Calu3 (cell line): ENCODE measurements at regions not wholly inside any gene's neighbourhood (a gene's known extent, or its start where the extent isn't known, plus 50 kb on each side); places are given as distances from the start of the nearest gene placed in this dataset.

ENCODE experiments used
- BruUV-seq: library from RNA; stranded (reverse); fragments of 400-500 nt; replicated peaks from 2 replicates; lab custom pipeline; 2021; lab: Mats Ljungman, UMichigan
- CTCF ChIA-PET: fragments of 300-600 bp; sonication (Branson Sonifier 250); formaldehyde crosslinking; loops from one replicate; lab custom pipeline; 2022; ENCODE audit warnings: antibody characterized with exemption; lab: Charles Lee
- DNase-seq: peaks from one replicate; pipeline ENCODE4 v3.0.0; 2022
- H3K27ac Mint-ChIP-seq: one replicate; pipeline ENCODE4 v1.8.0; 2022; ENCODE audit warnings: mixed read lengths; ENCODE audit not compliant: unreplicated experiment
- H3K27me3 Mint-ChIP-seq: one replicate; pipeline ENCODE4 v1.8.0; 2022; ENCODE audit warnings: mixed read lengths; ENCODE audit not compliant: unreplicated experiment
- H3K36me3 Mint-ChIP-seq: one replicate; pipeline ENCODE4 v1.8.0; 2022; ENCODE audit warnings: mild to moderate bottlenecking, moderate library complexity, mixed read lengths; ENCODE audit not compliant: insufficient read depth, unreplicated experiment
- H3K4me1 Mint-ChIP-seq: one replicate; pipeline ENCODE4 v1.8.0; 2022; ENCODE audit warnings: mild to moderate bottlenecking, low read depth, mixed read lengths; ENCODE audit not compliant: unreplicated experiment
- H3K4me3 Mint-ChIP-seq: one replicate; pipeline ENCODE4 v1.8.0; 2022; ENCODE audit warnings: mild to moderate bottlenecking, low read depth, moderate library complexity, mixed read lengths; ENCODE audit not compliant: unreplicated experiment
- H3K9me3 Mint-ChIP-seq: one replicate; pipeline ENCODE4 v1.8.0; 2022; ENCODE audit warnings: low read depth, mixed read lengths; ENCODE audit not compliant: unreplicated experiment
- CTCF ChIP-seq: fragments of 200-600 bp; IDR thresholded peaks from one replicate; pipeline ENCODE4 v1.8.0; 2022; ENCODE audit warnings: antibody characterized with exemption; ENCODE audit not compliant: unreplicated experiment
- intact Hi-C: fragments of 100-400 bp; cut with micrococcal nuclease; formaldehyde crosslinking; loops from one replicate; pipeline ENCODE4 v1.10.0; 2022; ENCODE audit not compliant: unreplicated experiment

DNA sequence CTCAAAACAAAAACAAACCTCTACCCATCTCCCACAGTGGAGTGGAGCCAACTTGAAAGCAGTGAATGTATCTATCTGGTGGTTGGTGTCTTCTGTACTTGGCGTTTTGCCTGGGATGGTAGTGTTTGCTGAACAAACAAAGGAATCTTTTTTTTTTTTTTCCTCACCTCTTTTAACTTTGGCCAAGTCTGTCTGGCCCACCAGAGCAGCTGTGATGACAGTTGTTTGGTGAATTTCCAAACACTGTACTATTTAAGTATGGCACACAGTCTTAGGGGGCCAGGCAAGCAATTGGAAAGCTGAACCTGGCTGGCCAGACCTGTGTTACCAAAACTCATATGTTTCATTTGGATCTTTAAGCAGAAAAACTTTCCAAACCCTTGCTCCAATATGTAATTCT lies 101.8 kb upstream of the CDH13 start:
- intact Hi-C loops: no loop called here
- H3K9me3 Mint-ChIP-seq: peaks cover 10% of the 10 kb centered on the region
- H3K27me3 Mint-ChIP-seq: no peaks in the 10 kb centered on the region
- no peak for TF ChIP-seq CTCF
- BruUV-seq: no TSS peak
- no peaks in the 10 kb centered on the region for H3K36me3 Mint-ChIP-seq
- CTCF ChIA-PET: interaction anchor here (0.7 kb wide), 1 partner anchor 585 kb away, joined by 6 read pairs; no protein-coding TSS in a partner anchor
- no peaks in the 10 kb centered on the region for H3K4me1 Mint-ChIP-seq
- no peak overlapping the region for H3K4me3 Mint-ChIP-seq
- DNase-seq: no peak
- H3K27ac Mint-ChIP-seq: no peak overlapping the region

GRCh38 chr16:82523815-82524214 lies 103.0 kb upstream of the CDH13 start:
- no peak for TF ChIP-seq CTCF
- Mint-ChIP-seq H3K27ac (no peak overlapping the region), H3K4me1 (no peaks in the 10 kb centered on the region), H3K4me3 (no peak overlapping the region), H3K27me3 (no peaks in the 10 kb centered on the region), H3K9me3 (peaks cover 10% of the 10 kb centered on the region), H3K36me3 (no peaks in the 10 kb centered on the region)
- no TSS peak for BruUV-seq
- no peak for DNase-seq
- intact Hi-C loops: no loop called here
- CTCF ChIA-PET: no interaction called here

DNA sequence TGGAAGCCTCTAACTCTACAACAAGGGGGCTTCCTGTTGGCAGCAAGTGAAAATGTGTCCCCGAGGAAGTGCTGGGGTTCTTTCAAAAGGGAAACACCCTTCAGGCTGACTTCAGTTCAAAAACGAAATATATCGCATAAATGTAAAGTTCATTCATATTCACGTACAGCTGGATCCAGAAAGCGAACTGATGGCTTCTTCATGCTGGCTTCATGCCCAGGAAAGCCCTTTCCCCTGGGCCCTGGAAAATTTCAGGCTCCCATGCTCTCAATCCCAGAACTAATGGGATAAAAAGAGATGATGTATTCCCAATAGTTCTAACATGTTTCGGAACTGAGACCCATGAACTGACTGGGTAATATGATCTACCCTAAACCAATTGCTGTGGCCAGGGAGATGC lies 104.7 kb upstream of the CDH13 start:
- Mint-ChIP-seq H3K27ac (no peak overlapping the region), H3K36me3 (no peaks in the 10 kb centered on the region), H3K27me3 (peaks cover 12% of the 10 kb centered on the region), H3K4me3 (no peak overlapping the region), H3K9me3 (peaks cover 5% of the 10 kb centered on the region), H3K4me1 (no peaks in the 10 kb centered on the region)
- intact Hi-C loops: no loop called here
- no peak for TF ChIP-seq CTCF
- BruUV-seq: no TSS peak
- DNase-seq: no peak
- CTCF ChIA-PET: no interaction called here

DNA sequence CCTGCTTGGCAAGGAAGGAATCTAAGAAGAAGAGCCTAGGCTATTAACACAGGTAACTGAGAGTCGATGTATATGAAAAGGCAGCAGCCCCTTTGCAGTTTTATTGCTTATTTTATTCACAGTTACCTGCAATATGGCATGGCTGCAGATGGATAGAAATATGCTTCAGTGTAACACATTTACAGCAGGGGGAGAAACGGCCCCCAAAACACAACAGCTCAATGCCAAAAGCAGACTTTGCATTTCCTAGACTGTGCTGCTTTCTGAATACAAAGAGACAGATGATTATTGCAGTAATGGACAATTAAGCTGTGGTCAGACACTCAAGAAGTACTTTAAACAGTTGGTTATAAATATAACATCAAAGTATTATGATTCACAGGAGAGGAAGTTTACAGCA lies 108.0 kb upstream of the CDH13 start:
- Mint-ChIP-seq H3K27ac (no peak overlapping the region), H3K4me1 (no peaks in the 10 kb centered on the region), H3K4me3 (no peak overlapping the region), H3K9me3 (peaks cover 3% of the 10 kb centered on the region), H3K27me3 (peaks cover 18% of the 10 kb centered on the region), H3K36me3 (no peaks in the 10 kb centered on the region)
- intact Hi-C loops: no loop called here
- BruUV-seq: no TSS peak
- TF ChIP-seq CTCF: no peak
- DNase-seq: no peak
- CTCF ChIA-PET: no interaction called here
